ENCODE measurements at regions not wholly inside any gene's neighbourhood (a gene's known extent, or its start where the extent isn't known, plus 50 kb on each side); places are given as distances from the start of the nearest gene placed in this dataset.

GRCh38 chr5:2917524-2917923 is 166.0 kb upstream of the IRX2 start:
- no peak for TF ChIP-seq CTCF (IDR thresholded peaks at IDR 0.05)
- TF ChIP-seq, protein P1, sequence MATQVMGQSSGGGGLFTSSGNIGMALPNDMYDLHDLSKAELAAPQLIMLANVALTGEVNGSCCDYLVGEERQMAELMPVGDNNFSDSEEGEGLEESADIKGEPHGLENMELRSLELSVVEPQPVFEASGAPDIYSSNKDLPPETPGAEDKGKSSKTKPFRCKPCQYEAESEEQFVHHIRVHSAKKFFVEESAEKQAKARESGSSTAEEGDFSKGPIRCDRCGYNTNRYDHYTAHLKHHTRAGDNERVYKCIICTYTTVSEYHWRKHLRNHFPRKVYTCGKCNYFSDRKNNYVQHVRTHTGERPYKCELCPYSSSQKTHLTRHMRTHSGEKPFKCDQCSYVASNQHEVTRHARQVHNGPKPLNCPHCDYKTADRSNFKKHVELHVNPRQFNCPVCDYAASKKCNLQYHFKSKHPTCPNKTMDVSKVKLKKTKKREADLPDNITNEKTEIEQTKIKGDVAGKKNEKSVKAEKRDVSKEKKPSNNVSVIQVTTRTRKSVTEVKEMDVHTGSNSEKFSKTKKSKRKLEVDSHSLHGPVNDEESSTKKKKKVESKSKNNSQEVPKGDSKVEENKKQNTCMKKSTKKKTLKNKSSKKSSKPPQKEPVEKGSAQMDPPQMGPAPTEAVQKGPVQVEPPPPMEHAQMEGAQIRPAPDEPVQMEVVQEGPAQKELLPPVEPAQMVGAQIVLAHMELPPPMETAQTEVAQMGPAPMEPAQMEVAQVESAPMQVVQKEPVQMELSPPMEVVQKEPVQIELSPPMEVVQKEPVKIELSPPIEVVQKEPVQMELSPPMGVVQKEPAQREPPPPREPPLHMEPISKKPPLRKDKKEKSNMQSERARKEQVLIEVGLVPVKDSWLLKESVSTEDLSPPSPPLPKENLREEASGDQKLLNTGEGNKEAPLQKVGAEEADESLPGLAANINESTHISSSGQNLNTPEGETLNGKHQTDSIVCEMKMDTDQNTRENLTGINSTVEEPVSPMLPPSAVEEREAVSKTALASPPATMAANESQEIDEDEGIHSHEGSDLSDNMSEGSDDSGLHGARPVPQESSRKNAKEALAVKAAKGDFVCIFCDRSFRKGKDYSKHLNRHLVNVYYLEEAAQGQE (IDR thresholded peaks at IDR 0.05; ENCODE audit: insufficient read depth in 1 of 2, low read depth in 2 of 2, low read length in 1 of 2) = no peak

Data from Panc1 (cell line).